B cell (primary cell): ENCODE measurements at regions not wholly inside any gene's neighbourhood (a gene's known extent, or its start where the extent isn't known, plus 50 kb on each side); places are given as distances from the start of the nearest gene placed in this dataset.

Source experiments
- CTCF ChIP-seq: fragments of 200-600 bp; IDR thresholded peaks from one replicate; pipeline ENCODE4 v1.8.0; 2022; ENCODE audit warnings: antibody characterized with exemption, mild to moderate bottlenecking
- EZH2 ChIP-seq: IDR thresholded peaks from 2 replicates; pipeline ENCODE4 v1.6.1; 2012; ENCODE audit warnings: borderline replicate concordance, low read depth, mild to moderate bottlenecking, moderate library complexity, low read length; ENCODE audit not compliant: insufficient read depth, poor library complexity, severe bottlenecking

GRCh38 chr14:101439023-101439422, 122.3 kb upstream of the DIO3 start:
- TF ChIP-seq CTCF (no peak), EZH2 (no peak)
